ENCODE measurements at regions not wholly inside any gene's neighbourhood (a gene's known extent, or its start where the extent isn't known, plus 50 kb on each side); places are given as distances from the start of the nearest gene placed in this dataset.

- no peak for DNase-seq (ENCODE audit: low read depth)
Observed at GRCh38 chr5:159855476-159856191, 60.6 kb upstream of the ADRA1B start.

- DNase-seq (ENCODE audit: low read depth) = no peak
Observed at GRCh38 chr5:159858871-159859270, 57.4 kb upstream of the ADRA1B start.

GRCh38 chr5:159861086-159861485 lies 55.2 kb upstream of the ADRA1B start:
- no peak for DNase-seq (ENCODE audit: low read depth)

GRCh38 chr5:159864885-159865691 lies 51.2 kb upstream of the ADRA1B start:
- no peak for DNase-seq (ENCODE audit: low read depth)

- DNase-seq (ENCODE audit: low read depth) = no peak
Observed at GRCh38 chr5:159866093-159866492, 50.2 kb upstream of the ADRA1B start.
